H9 (cell line): ENCODE measurements at regions not wholly inside any gene's neighbourhood (a gene's known extent, or its start where the extent isn't known, plus 50 kb on each side); places are given as distances from the start of the nearest gene placed in this dataset.

Experiments used
- DNase-seq: peaks from one replicate; pipeline ENCODE4 v3.0.0-alpha.2; 2017
- H2AFZ ChIP-seq: one replicate; pipeline ENCODE4 v1.6.1; 2013; ENCODE audit warnings: mild to moderate bottlenecking, low read length, control low read depth, moderate library complexity
- H2AK5ac ChIP-seq: 2 replicates; pipeline ENCODE4 v1.6.1; 2013; ENCODE audit warnings: low read length, control low read depth, mixed read lengths; ENCODE audit not compliant: insufficient read length
- H2BK120ac ChIP-seq: one replicate; pipeline ENCODE4 v1.6.1; 2013; ENCODE audit warnings: low read depth, mild to moderate bottlenecking, low read length, control low read depth, inconsistent platforms; ENCODE audit not compliant: poor library complexity, severe bottlenecking
- H2BK12ac ChIP-seq: 2 replicates; pipeline ENCODE4 v1.6.1; 2013; ENCODE audit warnings: low read length, control low read depth, mixed read lengths, low read depth; ENCODE audit not compliant: insufficient read length
- H2BK15ac ChIP-seq: 2 replicates; pipeline ENCODE4 v1.6.1; 2013; ENCODE audit warnings: low read depth, low read length, control low read depth
- H2BK20ac ChIP-seq: one replicate; pipeline ENCODE4 v1.6.1; 2013; ENCODE audit warnings: low read depth, mild to moderate bottlenecking, low read length, control low read depth, inconsistent platforms; ENCODE audit not compliant: poor library complexity, severe bottlenecking
- H2BK5ac ChIP-seq: 2 replicates; pipeline ENCODE4 v1.6.1; 2013; ENCODE audit warnings: low read length, control low read depth, mixed read lengths; ENCODE audit not compliant: insufficient read length
- H3K14ac ChIP-seq: 2 replicates; pipeline ENCODE4 v1.6.1; 2013; ENCODE audit warnings: low read length, control low read depth; ENCODE audit not compliant: insufficient read depth
- H3K18ac ChIP-seq: 2 replicates; pipeline ENCODE4 v1.6.1; 2013; ENCODE audit warnings: low read depth, mild to moderate bottlenecking, mixed read lengths, low read length, control low read depth; ENCODE audit not compliant: insufficient read length
- H3K23ac ChIP-seq: 2 replicates; pipeline ENCODE4 v1.6.1; 2013; ENCODE audit warnings: low read length, control low read depth, mixed read lengths, low read depth; ENCODE audit not compliant: insufficient read length
- H3K23me2 ChIP-seq: 2 replicates; pipeline ENCODE4 v1.6.1; 2013; ENCODE audit warnings: low read depth, mild to moderate bottlenecking, mixed read lengths, low read length, control low read depth; ENCODE audit not compliant: insufficient read length, poor library complexity, severe bottlenecking
- H3K27ac ChIP-seq: 2 replicates; pipeline ENCODE4 v1.5.1; 2013; ENCODE audit warnings: low read length, control low read depth, mixed read lengths, low read depth; ENCODE audit not compliant: insufficient read length
- H3K27me3 ChIP-seq: 2 replicates; pipeline ENCODE4 v1.6.1; 2013; ENCODE audit warnings: low read length, control low read depth, inconsistent platforms; ENCODE audit not compliant: insufficient read depth
- H3K4ac ChIP-seq: 2 replicates; pipeline ENCODE4 v1.6.1; 2013; ENCODE audit warnings: low read depth, mild to moderate bottlenecking, control low read depth, inconsistent platforms, low read length, moderate library complexity
- H3K4me1 ChIP-seq: 2 replicates; pipeline ENCODE4 v1.6.1; 2013; ENCODE audit warnings: low read length, control low read depth, inconsistent platforms; ENCODE audit not compliant: insufficient read depth
- H3K4me2 ChIP-seq: 2 replicates; pipeline ENCODE4 v1.6.1; 2013; ENCODE audit warnings: low read length, control low read depth, mixed read lengths; ENCODE audit not compliant: insufficient read length, insufficient read depth
- H3K56ac ChIP-seq: 2 replicates; pipeline ENCODE4 v1.6.1; 2013; ENCODE audit warnings: low read depth, mild to moderate bottlenecking, mixed read lengths, low read length, control low read depth; ENCODE audit not compliant: insufficient read length
- H3K79me1 ChIP-seq: 2 replicates; pipeline ENCODE4 v1.6.1; 2013; ENCODE audit warnings: low read depth, mild to moderate bottlenecking, moderate library complexity, low read length, control low read depth, inconsistent platforms; ENCODE audit not compliant: insufficient read depth, poor library complexity, severe bottlenecking
- H3K79me2 ChIP-seq: 2 replicates; pipeline ENCODE4 v1.6.1; 2013; ENCODE audit warnings: low read length, control low read depth, inconsistent platforms; ENCODE audit not compliant: insufficient read depth
- H3K9ac ChIP-seq: 2 replicates; pipeline ENCODE4 v1.6.1; 2013; ENCODE audit warnings: low read length, control low read depth, mixed read lengths; ENCODE audit not compliant: insufficient read length; ENCODE audit errors: extremely low read depth
- H3K9me3 ChIP-seq: one replicate; pipeline ENCODE4 v1.6.1; 2013; ENCODE audit warnings: low read depth, low read length, inconsistent platforms; ENCODE audit not compliant: control insufficient read depth
- H3T11ph ChIP-seq: one replicate; pipeline ENCODE4 v1.6.1; 2013; ENCODE audit warnings: mild to moderate bottlenecking, low read length, control low read depth, inconsistent platforms
- H4K20me1 ChIP-seq: one replicate; pipeline ENCODE4 v1.6.1; 2013; ENCODE audit not compliant: control insufficient read depth, insufficient read length, insufficient read depth
- H4K5ac ChIP-seq: 2 replicates; pipeline ENCODE4 v1.6.1; 2013; ENCODE audit warnings: low read depth, mild to moderate bottlenecking, mixed read lengths, low read length, control low read depth; ENCODE audit not compliant: insufficient read length
- H4K8ac ChIP-seq: replicated peaks from 2 replicates; pipeline ENCODE4 v1.6.1; 2013; ENCODE audit warnings: low read length, control low read depth, mixed read lengths, low read depth; ENCODE audit not compliant: insufficient read length
- H4K91ac ChIP-seq: 2 replicates; pipeline ENCODE4 v1.6.1; 2013; ENCODE audit warnings: low read depth, mild to moderate bottlenecking, moderate library complexity, mixed read lengths, low read length, control low read depth; ENCODE audit not compliant: insufficient read length
- H3K27ac Mint-ChIP-seq, 3 experiments: 2 replicates in 2 of 3; 3 replicates in 1 of 3; pipeline ENCODE4 v1.8.0; 2020 to 2021; ENCODE audit warnings: mixed read lengths in 3 of 3, mild to moderate bottlenecking in 1 of 3, moderate library complexity in 1 of 3
- H3K27me3 Mint-ChIP-seq: 2 replicates; pipeline ENCODE4 v1.8.0; 2021; ENCODE audit warnings: low read depth, mild to moderate bottlenecking, moderate library complexity, mixed read lengths
- H3K36me3 Mint-ChIP-seq, 3 experiments: 2 replicates in 2 of 3; 3 replicates in 1 of 3; pipeline ENCODE4 v1.8.0; 2020 to 2021; ENCODE audit warnings: low read depth in 3 of 3, mixed read lengths in 3 of 3; ENCODE audit not compliant: insufficient read depth in 1 of 3
- H3K4me1 Mint-ChIP-seq, 2 experiments: 2 replicates each; pipeline ENCODE4 v1.8.0; 2020; ENCODE audit warnings: mixed read lengths in 2 of 2
- H3K4me3 Mint-ChIP-seq, 2 experiments: 2 replicates in 1 of 2; 3 replicates in 1 of 2; pipeline ENCODE4 v1.8.0; 2020 to 2021; ENCODE audit warnings: mild to moderate bottlenecking in 2 of 2, mixed read lengths in 2 of 2, moderate library complexity in 1 of 2
- H3K9me3 Mint-ChIP-seq, 2 experiments: 2 replicates in 1 of 2; 3 replicates in 1 of 2; pipeline ENCODE4 v1.8.0; 2020; ENCODE audit warnings: mild to moderate bottlenecking in 2 of 2, mixed read lengths in 2 of 2, moderate library complexity in 1 of 2
- WGBS: extraction: QIAGEN DNeasy Blood & Tissue Kit; methylation state at CpG from one replicate; pipeline ENCODE4 v1.1.7; 2013; ENCODE audit warnings: missing lambda C conversion rate, low lambda C conversion rate, mixed read lengths; ENCODE audit not compliant: insufficient read length; ENCODE audit errors: extremely low coverage; 5-methylcytosine and 5-hydroxymethylcytosine counted together
- TF ChIP-seq, protein P1 (sequence below): fragments of 200-600 bp; sonication (generic); conservative IDR thresholded peaks from 3 replicates; pipeline ENCODE4 v1.8.0; 2021; ENCODE audit warnings: antibody characterized with exemption, mild to moderate bottlenecking

GRCh38 chr7:84669177-84669732, 474.7 kb upstream of the SEMA3A start:
- H3T11ph ChIP-seq, result no peak overlapping the region
- H3K27ac ChIP-seq, result no peak overlapping the region
- no peak overlapping the region for H4K5ac ChIP-seq
- no CpG with 5 or more reads among the region's 3 CpGs for WGBS
- no peak overlapping the region for H3K4me3 Mint-ChIP-seq
- H2BK20ac ChIP-seq, result no peak overlapping the region
- no peaks in the 10 kb centered on the region for H3K27me3 Mint-ChIP-seq
- H4K8ac ChIP-seq, result no peak overlapping the region
- no peak for DNase-seq
- H3K4me2 ChIP-seq, result no peak overlapping the region
- H2BK12ac ChIP-seq, result no peak overlapping the region
- no peaks in the 10 kb centered on the region for H3K9me3 Mint-ChIP-seq
- no peaks in the 10 kb centered on the region for H3K36me3 Mint-ChIP-seq
- no peaks in the 10 kb centered on the region for H3K79me1 ChIP-seq
- H3K14ac ChIP-seq, result no peak overlapping the region
- H3K9me3 ChIP-seq, result no peaks in the 10 kb centered on the region
- H3K9ac ChIP-seq, result no peak overlapping the region
- H3K4me1 Mint-ChIP-seq, result peaks cover 14 to 16% of the 10 kb centered on the region in 2 experiments
- no peaks in the 10 kb centered on the region for H4K20me1 ChIP-seq
- H2AK5ac ChIP-seq, result no peak overlapping the region
- H3K23ac ChIP-seq, result no peak overlapping the region
- no peak overlapping the region for H2BK120ac ChIP-seq
- no peak overlapping the region for H3K56ac ChIP-seq
- TF ChIP-seq, protein P1, sequence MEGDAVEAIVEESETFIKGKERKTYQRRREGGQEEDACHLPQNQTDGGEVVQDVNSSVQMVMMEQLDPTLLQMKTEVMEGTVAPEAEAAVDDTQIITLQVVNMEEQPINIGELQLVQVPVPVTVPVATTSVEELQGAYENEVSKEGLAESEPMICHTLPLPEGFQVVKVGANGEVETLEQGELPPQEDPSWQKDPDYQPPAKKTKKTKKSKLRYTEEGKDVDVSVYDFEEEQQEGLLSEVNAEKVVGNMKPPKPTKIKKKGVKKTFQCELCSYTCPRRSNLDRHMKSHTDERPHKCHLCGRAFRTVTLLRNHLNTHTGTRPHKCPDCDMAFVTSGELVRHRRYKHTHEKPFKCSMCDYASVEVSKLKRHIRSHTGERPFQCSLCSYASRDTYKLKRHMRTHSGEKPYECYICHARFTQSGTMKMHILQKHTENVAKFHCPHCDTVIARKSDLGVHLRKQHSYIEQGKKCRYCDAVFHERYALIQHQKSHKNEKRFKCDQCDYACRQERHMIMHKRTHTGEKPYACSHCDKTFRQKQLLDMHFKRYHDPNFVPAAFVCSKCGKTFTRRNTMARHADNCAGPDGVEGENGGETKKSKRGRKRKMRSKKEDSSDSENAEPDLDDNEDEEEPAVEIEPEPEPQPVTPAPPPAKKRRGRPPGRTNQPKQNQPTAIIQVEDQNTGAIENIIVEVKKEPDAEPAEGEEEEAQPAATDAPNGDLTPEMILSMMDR, result no peak
- no peak overlapping the region for H2BK5ac ChIP-seq
- no peak overlapping the region for H2AFZ ChIP-seq
- H3K27me3 ChIP-seq, result no peaks in the 10 kb centered on the region
- peaks cover 4% of the 10 kb centered on the region; the same call in 1 of the 2 replicates for H3K4me1 ChIP-seq
- no peaks in the 10 kb centered on the region for H3K79me2 ChIP-seq
- H2BK15ac ChIP-seq, result no peak overlapping the region
- no peak overlapping the region for H4K91ac ChIP-seq
- no peaks in the 10 kb centered on the region for H3K23me2 ChIP-seq
- no peak overlapping the region for H3K27ac Mint-ChIP-seq
- H3K18ac ChIP-seq, result no peak overlapping the region
- no peak overlapping the region for H3K4ac ChIP-seq
